ENCODE measurements at regions not wholly inside any gene's neighbourhood (a gene's known extent, or its start where the extent isn't known, plus 50 kb on each side); places are given as distances from the start of the nearest gene placed in this dataset.

DNA sequence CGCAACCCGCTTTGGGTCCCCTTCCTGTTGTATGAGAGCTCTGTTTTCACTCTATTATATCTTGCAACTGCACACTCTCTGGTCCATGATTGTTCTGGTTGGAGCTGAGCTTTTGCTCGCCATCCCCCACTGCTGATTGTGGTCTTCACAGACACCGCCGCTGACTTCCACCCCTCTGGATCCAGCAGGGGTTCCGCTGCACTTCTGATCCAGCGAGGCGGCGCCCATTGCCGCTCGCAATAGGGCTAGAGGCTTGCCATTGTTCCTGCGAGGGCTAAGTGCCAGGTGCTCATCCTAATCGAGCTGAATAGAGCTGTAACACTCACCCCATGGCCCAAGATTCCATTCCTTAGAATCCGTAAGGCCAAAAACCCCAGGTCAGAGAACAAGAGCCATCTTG is 1905.8 kb upstream of the RAG2 start:
- Histone ChIP-seq H3K36me3 (ENCODE audit: control insufficient read depth, insufficient read depth, low read length) (no peaks in the 10 kb centered on the region), H3K9ac (ENCODE audit: extremely low read depth, low read length, poor library complexity, severe bottlenecking) (no peak overlapping the region), H3K4me3 (ENCODE audit: low read length) (no peak overlapping the region), H3K4me1 (ENCODE audit: control insufficient read depth, insufficient read depth, low read length) (no peaks in the 10 kb centered on the region), H3K9me3 (ENCODE audit: control insufficient read depth, low read length) (no peaks in the 10 kb centered on the region), H3K27me3 (ENCODE audit: control insufficient read depth, insufficient read depth, low read length, poor library complexity, severe bottlenecking) (no peaks in the 10 kb centered on the region), H3K27ac (ENCODE audit: low read depth, low read length) (no peak overlapping the region)
- Mint-ChIP-seq H3K27ac (no peak overlapping the region), H3K4me3 (no peak overlapping the region), H3K9me3 (no peaks in the 10 kb centered on the region), H3K36me3 (ENCODE audit: low read depth) (no peaks in the 10 kb centered on the region), H3K27me3 (ENCODE audit: insufficient read depth) (peaks cover 4% of the 10 kb centered on the region), H3K4me1 (no peaks in the 10 kb centered on the region)
- DNase-seq = no peak
- TF ChIP-seq CTCF (conservative IDR thresholded peaks at IDR 0.05) = no peak
- 96% methylated on average over 13 to 14 of the region's 14 CpGs for WGBS, 2 experiments (ENCODE audit: insufficient coverage in 1 of 2, insufficient read length in 1 of 2)

DNA sequence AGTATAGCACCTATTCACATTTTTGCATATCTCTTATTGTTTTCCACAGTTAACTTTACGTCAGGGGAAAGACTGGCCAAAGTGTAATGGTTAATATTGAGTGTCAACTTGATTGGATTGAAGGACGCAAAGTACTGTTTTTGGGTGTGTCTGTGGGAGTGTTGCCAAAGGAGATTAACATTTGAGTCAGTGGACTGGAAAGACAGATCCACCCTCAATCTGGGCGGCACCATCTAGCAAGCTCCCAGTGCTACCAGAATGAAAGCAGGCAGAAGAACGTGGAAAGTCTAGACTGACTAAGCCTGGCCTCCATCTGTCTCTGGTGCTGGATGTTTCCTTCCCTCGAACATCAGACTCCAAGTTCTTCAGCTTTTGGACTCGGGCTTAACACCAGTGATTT is 1900.7 kb upstream of the RAG2 start:
- Mint-ChIP-seq H3K27me3 (ENCODE audit: insufficient read depth) (peaks cover 4% of the 10 kb centered on the region), H3K36me3 (ENCODE audit: low read depth) (no peaks in the 10 kb centered on the region), H3K4me1 (no peaks in the 10 kb centered on the region), H3K9me3 (no peaks in the 10 kb centered on the region), H3K4me3 (no peak overlapping the region), H3K27ac (no peak overlapping the region)
- Histone ChIP-seq H3K4me1 (ENCODE audit: control insufficient read depth, insufficient read depth, low read length) (no peaks in the 10 kb centered on the region), H3K9me3 (ENCODE audit: control insufficient read depth, low read length) (no peaks in the 10 kb centered on the region), H3K4me3 (ENCODE audit: low read length) (no peak overlapping the region), H3K27ac (ENCODE audit: low read depth, low read length) (no peak overlapping the region), H3K27me3 (ENCODE audit: control insufficient read depth, insufficient read depth, low read length, poor library complexity, severe bottlenecking) (no peaks in the 10 kb centered on the region), H3K9ac (ENCODE audit: extremely low read depth, low read length, poor library complexity, severe bottlenecking) (no peak overlapping the region), H3K36me3 (ENCODE audit: control insufficient read depth, insufficient read depth, low read length) (no peaks in the 10 kb centered on the region)
- TF ChIP-seq CTCF (conservative IDR thresholded peaks at IDR 0.05) = no peak
- WGBS, 2 experiments (ENCODE audit: insufficient coverage in 1 of 2, insufficient read length in 1 of 2) = 87 to 93% methylated on average over 3 to 6 of the region's 6 CpGs
- no peak for DNase-seq

GRCh38 chr11:38491986-38492385 is 1894.0 kb upstream of the RAG2 start:
- no peak overlapping the region for H3K9ac ChIP-seq (ENCODE audit: extremely low read depth, low read length, poor library complexity, severe bottlenecking)
- no peaks in the 10 kb centered on the region for H3K36me3 ChIP-seq (ENCODE audit: control insufficient read depth, insufficient read depth, low read length)
- no peaks in the 10 kb centered on the region for H3K4me1 ChIP-seq (ENCODE audit: control insufficient read depth, insufficient read depth, low read length)
- H3K4me3 ChIP-seq (ENCODE audit: low read length) = no peak overlapping the region
- no peaks in the 10 kb centered on the region for H3K27me3 Mint-ChIP-seq (ENCODE audit: insufficient read depth)
- H3K9me3 Mint-ChIP-seq = no peaks in the 10 kb centered on the region
- H3K27ac Mint-ChIP-seq = no peak overlapping the region
- no peaks in the 10 kb centered on the region for H3K27me3 ChIP-seq (ENCODE audit: control insufficient read depth, insufficient read depth, low read length, poor library complexity, severe bottlenecking)
- TF ChIP-seq CTCF (conservative IDR thresholded peaks at IDR 0.05) = no peak
- 96 to 100% methylated on average over 1 to 2 of the region's 2 CpGs for WGBS, 2 experiments (ENCODE audit: insufficient coverage in 1 of 2, insufficient read length in 1 of 2)
- no peaks in the 10 kb centered on the region for H3K36me3 Mint-ChIP-seq (ENCODE audit: low read depth)
- no peaks in the 10 kb centered on the region for H3K9me3 ChIP-seq (ENCODE audit: control insufficient read depth, low read length)
- H3K27ac ChIP-seq (ENCODE audit: low read depth, low read length) = no peak overlapping the region
- no peaks in the 10 kb centered on the region for H3K4me1 Mint-ChIP-seq
- H3K4me3 Mint-ChIP-seq = no peak overlapping the region
- no peak for DNase-seq
